ENCODE measurements at regions not wholly inside any gene's neighbourhood (a gene's known extent, or its start where the extent isn't known, plus 50 kb on each side); places are given as distances from the start of the nearest gene placed in this dataset.
"Not testable (repeated sequence)": the region's sequence is repeated elsewhere in the genome, so short reads cannot be mapped to it uniquely, and the experiment has no call there.

GRCh38 chr1:81738875-81739274 lies 61.9 kb upstream of the ADGRL2 start:
- no peak for ATAC-seq
- DNase-seq, result no peak
- intact Hi-C loops (cut with DNase I, micrococcal nuclease), result no loop called here

GRCh38 chr1:81733480-81733879 lies 67.3 kb upstream of the ADGRL2 start:
- ATAC-seq, result no peak
- DNase-seq, result no peak
- intact Hi-C loops (cut with DNase I, micrococcal nuclease), result no loop called here

GRCh38 chr1:81731989-81732388 lies 68.7 kb upstream of the ADGRL2 start:
- ATAC-seq (peak; percentile 44), DNase-seq (no peak)

GRCh38 chr1:81730881-81731280 lies 69.9 kb upstream of the ADGRL2 start:
- no peak for DNase-seq
- intact Hi-C loops (cut with DNase I, micrococcal nuclease), result no loop called here
- ATAC-seq, result no peak

More at GRCh38 chr1:81731989-81732388, 68.7 kb upstream of the ADGRL2 start:
- intact Hi-C loops (cut with DNase I, micrococcal nuclease), result no loop called here

GRCh38 chr1:81730299-81730698 lies 70.4 kb upstream of the ADGRL2 start:
- intact Hi-C loops (cut with DNase I, micrococcal nuclease); ATAC-seq; DNase-seq: not testable (repeated sequence)

GRCh38 chr1:81729818-81730217 lies 70.9 kb upstream of the ADGRL2 start:
- ATAC-seq (no peak), DNase-seq (no peak)
- intact Hi-C loops (cut with DNase I, micrococcal nuclease), result no loop called here

GRCh38 chr1:81729239-81729638 lies 71.5 kb upstream of the ADGRL2 start:
- DNase-seq (no peak), ATAC-seq (no peak)
- intact Hi-C loops (cut with DNase I, micrococcal nuclease), result no loop called here

- no peak for DNase-seq
- no peak for ATAC-seq
Observed at GRCh38 chr1:81725823-81726222, 74.9 kb upstream of the ADGRL2 start.

GRCh38 chr1:81722631-81723328 lies 78.0 kb upstream of the ADGRL2 start:
- intact Hi-C loops (cut with DNase I, micrococcal nuclease); DNase-seq; ATAC-seq: not testable (repeated sequence)

More at GRCh38 chr1:81725823-81726222, 74.9 kb upstream of the ADGRL2 start:
- intact Hi-C loops (cut with DNase I, micrococcal nuclease), result no loop called here

GRCh38 chr1:81720256-81720655 lies 80.5 kb upstream of the ADGRL2 start:
- ATAC-seq; DNase-seq; intact Hi-C loops (cut with DNase I, micrococcal nuclease): not testable (repeated sequence)

- ATAC-seq (no peak), DNase-seq (no peak)
- intact Hi-C loops (cut with DNase I, micrococcal nuclease), result no loop called here
Observed at GRCh38 chr1:81717230-81717629, 83.5 kb upstream of the ADGRL2 start.

- no peak for DNase-seq
- intact Hi-C loops (cut with DNase I, micrococcal nuclease), result no loop called here
- no peak for ATAC-seq
Observed at GRCh38 chr1:81715391-81715790, 85.3 kb upstream of the ADGRL2 start.

- intact Hi-C loops (cut with DNase I, micrococcal nuclease), result no loop called here
- no peak for ATAC-seq
- DNase-seq, result no peak
Observed at GRCh38 chr1:81714636-81715035, 86.1 kb upstream of the ADGRL2 start.

- DNase-seq, result no peak
- intact Hi-C loops (cut with DNase I, micrococcal nuclease), result no loop called here
- ATAC-seq, result no peak
Observed at GRCh38 chr1:81712425-81712824, 88.3 kb upstream of the ADGRL2 start.

GRCh38 chr1:81710857-81711256 lies 89.9 kb upstream of the ADGRL2 start:
- ATAC-seq (no peak), DNase-seq (no peak)
- intact Hi-C loops (cut with DNase I, micrococcal nuclease), result no loop called here

- ATAC-seq (no peak), DNase-seq (no peak)
- intact Hi-C loops (cut with DNase I, micrococcal nuclease), result no loop called here
Observed at GRCh38 chr1:81708250-81708649, 92.5 kb upstream of the ADGRL2 start.

GRCh38 chr1:81706650-81707435 lies 93.9 kb upstream of the ADGRL2 start:
- DNase-seq (no peak), ATAC-seq (no peak)
- intact Hi-C loops (cut with DNase I, micrococcal nuclease), result no loop called here

- no peak for DNase-seq
- ATAC-seq, result no peak
- intact Hi-C loops (cut with DNase I, micrococcal nuclease), result no loop called here
Observed at GRCh38 chr1:81703756-81704463, 96.8 kb upstream of the ADGRL2 start.

GRCh38 chr1:81703391-81703755 lies 97.4 kb upstream of the ADGRL2 start:
- no peak for DNase-seq
- no peak for ATAC-seq
- intact Hi-C loops (cut with DNase I, micrococcal nuclease), result no loop called here

- intact Hi-C loops (cut with DNase I, micrococcal nuclease), result no loop called here
- DNase-seq, result no peak
- no peak for ATAC-seq
Observed at GRCh38 chr1:81702903-81703302, 97.8 kb upstream of the ADGRL2 start.

All from left colon (tissue), 2 donors.